ENCODE measurements at regions not wholly inside any gene's neighbourhood (a gene's known extent, or its start where the extent isn't known, plus 50 kb on each side); places are given as distances from the start of the nearest gene placed in this dataset.

- no peak for TF ChIP-seq CTCF (IDR thresholded peaks at IDR 0.05; ENCODE audit: low read depth, low read length)
- no peaks in the 10 kb centered on the region for H3K4me1 ChIP-seq
- no peaks in the 10 kb centered on the region for H3K36me3 ChIP-seq
- no peak for DNase-seq
- H3K4me3 ChIP-seq (ENCODE audit: low read depth, low read length), result no peak overlapping the region
- H3K9me3 ChIP-seq, result no peaks in the 10 kb centered on the region
- H3K27me3 ChIP-seq, result no peaks in the 10 kb centered on the region
Measured at GRCh38 chr7:96579119-96579518, 130.5 kb downstream of the SEM1 start.

GRCh38 chr7:96578606-96579005, 131.0 kb downstream of the SEM1 start:
- no peak for TF ChIP-seq CTCF (IDR thresholded peaks at IDR 0.05; ENCODE audit: low read depth, low read length)
- Histone ChIP-seq H3K36me3 (no peaks in the 10 kb centered on the region), H3K4me1 (no peaks in the 10 kb centered on the region), H3K27me3 (no peaks in the 10 kb centered on the region), H3K4me3 (ENCODE audit: low read depth, low read length) (no peak overlapping the region), H3K9me3 (no peaks in the 10 kb centered on the region)
- DNase-seq, result no peak

- TF ChIP-seq CTCF (IDR thresholded peaks at IDR 0.05; ENCODE audit: low read depth, low read length), result no peak
- H3K9me3 ChIP-seq, result no peaks in the 10 kb centered on the region; the same call in 1 of the 2 replicates
Measured at GRCh38 chr7:96563409-96563808, 146.2 kb downstream of the SEM1 start.

GRCh38 chr7:96562966-96563365, 146.7 kb downstream of the SEM1 start:
- H3K4me3 ChIP-seq (ENCODE audit: low read depth, low read length), result no peak overlapping the region
- no peaks in the 10 kb centered on the region for H3K36me3 ChIP-seq
- no peak for DNase-seq
- H3K9me3 ChIP-seq, result no peaks in the 10 kb centered on the region; the same call in 1 of the 2 replicates
- H3K4me1 ChIP-seq, result no peaks in the 10 kb centered on the region
- H3K27me3 ChIP-seq, result no peaks in the 10 kb centered on the region
- no peak for TF ChIP-seq CTCF (IDR thresholded peaks at IDR 0.05; ENCODE audit: low read depth, low read length)

More at GRCh38 chr7:96563409-96563808, 146.2 kb downstream of the SEM1 start:
- Histone ChIP-seq H3K4me1 (no peaks in the 10 kb centered on the region), H3K36me3 (no peaks in the 10 kb centered on the region), H3K4me3 (ENCODE audit: low read depth, low read length) (no peak overlapping the region), H3K27me3 (no peaks in the 10 kb centered on the region)
- DNase-seq, result no peak

- Histone ChIP-seq H3K27me3 (no peaks in the 10 kb centered on the region), H3K4me3 (ENCODE audit: low read depth, low read length) (no peak overlapping the region), H3K9me3 (no peaks in the 10 kb centered on the region; the same call in 1 of the 2 replicates), H3K4me1 (no peaks in the 10 kb centered on the region), H3K36me3 (no peaks in the 10 kb centered on the region)
- TF ChIP-seq CTCF (IDR thresholded peaks at IDR 0.05; ENCODE audit: low read depth, low read length), result no peak
- DNase-seq, result no peak
Measured at GRCh38 chr7:96562458-96562857, 147.2 kb downstream of the SEM1 start.

GRCh38 chr7:96561892-96562291, 147.8 kb downstream of the SEM1 start:
- no peaks in the 10 kb centered on the region for H3K36me3 ChIP-seq
- TF ChIP-seq CTCF (IDR thresholded peaks at IDR 0.05; ENCODE audit: low read depth, low read length), result no peak

More at GRCh38 chr7:96561892-96562291, 147.8 kb downstream of the SEM1 start:
- DNase-seq, result no peak
- H3K27me3 ChIP-seq, result no peaks in the 10 kb centered on the region
- no peaks in the 10 kb centered on the region; the same call in 1 of the 2 replicates for H3K9me3 ChIP-seq
- no peaks in the 10 kb centered on the region for H3K4me1 ChIP-seq
- H3K4me3 ChIP-seq (ENCODE audit: low read depth, low read length), result no peak overlapping the region
